GM18873 (cell line): ENCODE measurements at regions not wholly inside any gene's neighbourhood (a gene's known extent, or its start where the extent isn't known, plus 50 kb on each side); places are given as distances from the start of the nearest gene placed in this dataset.
"Not testable (repeated sequence)": the region's sequence is repeated elsewhere in the genome, so short reads cannot be mapped to it uniquely, and the experiment has no call there.

ENCODE experiments used
- ATAC-seq: cut with Tn5 transposase; IDR thresholded peaks from one replicate; pipeline ENCODE4 v1.9.1; 2021; ENCODE audit warnings: mild to moderate bottlenecking, moderate library complexity, moderate number of reproducible peaks; ENCODE audit not compliant: unreplicated experiment, low FRiP score

GRCh38 chr12:59066445-59066844 is 146.1 kb upstream of the LRIG3 start:
- no peak for ATAC-seq

GRCh38 chr12:59059088-59059935 is 139.0 kb upstream of the LRIG3 start:
- no peak for ATAC-seq

- no peak for ATAC-seq
These were observed 136.7 kb upstream of the LRIG3 start for GRCh38 chr12:59056966-59057365.

GRCh38 chr12:59055204-59055860 is 135.0 kb upstream of the LRIG3 start:
- peak; percentile 46 for ATAC-seq

- ATAC-seq, result not testable (repeated sequence)
These were observed 133.1 kb upstream of the LRIG3 start for GRCh38 chr12:59053266-59053899.

GRCh38 chr12:59046763-59047534 is 126.6 kb upstream of the LRIG3 start:
- ATAC-seq, result no peak

GRCh38 chr12:59044791-59045190 is 124.5 kb upstream of the LRIG3 start:
- no peak for ATAC-seq

- ATAC-seq, result no peak
These were observed 121.2 kb upstream of the LRIG3 start for GRCh38 chr12:59041241-59042121.

- no peak for ATAC-seq
These were observed 120.4 kb upstream of the LRIG3 start for GRCh38 chr12:59040656-59041055.

GRCh38 chr12:59040043-59040442 is 119.7 kb upstream of the LRIG3 start:
- ATAC-seq, result no peak

- no peak for ATAC-seq
These were observed 118.7 kb upstream of the LRIG3 start for GRCh38 chr12:59039005-59039404.

- ATAC-seq, result no peak
These were observed 116.9 kb upstream of the LRIG3 start for GRCh38 chr12:59036973-59037762.

- ATAC-seq, result no peak
These were observed 116.0 kb upstream of the LRIG3 start for GRCh38 chr12:59036347-59036746.

- ATAC-seq, result no peak
These were observed 111.0 kb upstream of the LRIG3 start for GRCh38 chr12:59031313-59031712.

GRCh38 chr12:59030415-59030814 is 110.1 kb upstream of the LRIG3 start:
- no peak for ATAC-seq

- no peak for ATAC-seq
These were observed 106.9 kb upstream of the LRIG3 start for GRCh38 chr12:59027199-59027598.

- ATAC-seq, result no peak
These were observed 103.6 kb upstream of the LRIG3 start for GRCh38 chr12:59023861-59024424.

GRCh38 chr12:59020073-59020946 is 100.0 kb upstream of the LRIG3 start:
- no peak for ATAC-seq
